GM18520 (cell line): ENCODE measurements at regions not wholly inside any gene's neighbourhood (a gene's known extent, or its start where the extent isn't known, plus 50 kb on each side); places are given as distances from the start of the nearest gene placed in this dataset.

Experiments used
- ATAC-seq: cut with Tn5 transposase; IDR thresholded peaks from one replicate; pipeline ENCODE4 v1.9.1; 2021; ENCODE audit not compliant: unreplicated experiment

DNA sequence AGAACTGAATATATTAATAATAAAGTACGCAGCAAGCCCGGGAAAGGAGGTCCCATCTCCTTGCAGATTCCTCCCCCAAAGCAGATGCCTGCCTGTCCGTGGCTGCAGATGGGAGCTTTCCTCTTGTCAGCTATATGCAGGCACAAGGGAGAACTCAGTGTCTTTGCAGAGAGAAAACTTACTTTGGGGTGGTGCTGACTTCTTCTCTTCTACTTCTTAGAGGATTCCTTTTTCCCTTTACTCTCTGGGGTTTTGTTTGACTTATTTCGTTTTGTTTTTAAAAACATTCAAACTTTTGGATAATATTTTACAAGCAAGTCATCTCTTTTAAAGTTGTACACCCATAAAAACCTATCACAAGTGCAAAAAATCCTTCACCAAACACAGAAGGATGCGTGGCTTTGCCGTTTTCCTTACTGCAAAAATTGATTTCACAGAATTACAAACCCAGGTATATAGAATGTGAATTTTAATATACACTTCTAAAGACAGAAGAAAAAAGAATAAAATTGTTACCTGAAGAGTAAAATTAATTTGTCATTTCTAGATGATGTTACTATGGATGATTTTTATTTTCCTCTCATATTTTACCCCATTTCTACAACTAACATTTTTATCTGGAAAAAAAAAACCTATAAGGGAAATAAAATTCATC is 65.3 kb upstream of the IGF1R start:
- no peak for ATAC-seq

DNA sequence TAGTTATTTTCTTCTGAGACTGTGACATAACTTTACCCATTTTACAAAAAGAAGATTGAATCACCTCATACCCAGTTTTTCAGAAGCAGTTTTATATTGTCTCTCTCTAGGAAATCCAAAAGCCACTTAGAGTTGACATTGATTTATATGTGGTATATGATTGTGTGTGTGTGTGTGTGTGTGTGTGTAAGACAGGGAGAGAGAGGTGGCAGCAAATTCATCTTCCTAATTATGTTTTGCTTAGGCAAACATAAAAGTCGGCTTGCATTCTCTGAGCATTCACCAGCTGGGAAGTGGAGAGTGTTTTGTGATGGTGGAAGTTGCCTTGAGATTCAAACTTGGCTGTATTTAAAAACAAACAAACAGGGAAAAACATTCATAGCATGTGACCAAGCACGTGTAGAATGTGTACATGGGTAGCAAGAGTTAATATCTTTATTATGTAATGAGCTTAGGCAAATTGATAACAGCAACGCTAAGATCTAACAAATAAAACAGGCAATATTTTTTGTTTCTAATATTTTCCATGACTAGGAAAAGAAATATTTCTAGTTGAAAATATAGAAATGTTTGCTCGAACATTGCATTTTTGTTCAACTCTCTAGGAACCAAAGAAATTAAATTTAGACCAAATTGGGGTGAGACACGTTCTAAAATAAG is 64.4 kb upstream of the IGF1R start:
- ATAC-seq, result no peak

DNA sequence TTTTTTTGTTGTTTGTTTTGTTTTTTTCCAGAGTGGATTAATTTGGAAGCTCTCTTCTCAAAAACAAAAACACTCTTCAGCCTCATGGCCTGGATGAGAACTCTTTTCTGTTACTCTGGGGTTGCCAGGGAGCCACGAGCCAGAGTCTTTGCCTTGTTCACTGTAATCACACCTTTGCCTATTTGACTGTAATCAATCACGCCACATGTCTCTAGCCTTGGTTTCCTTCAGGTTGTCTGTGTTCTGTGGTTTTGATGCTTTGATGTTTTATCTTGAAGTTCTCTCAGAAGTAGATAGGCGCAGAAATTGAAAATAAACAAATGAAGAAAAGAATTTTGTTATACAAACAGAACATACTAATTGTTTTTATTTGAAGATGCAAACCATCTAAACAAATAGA is 62.3 kb upstream of the IGF1R start:
- ATAC-seq, result no peak

DNA sequence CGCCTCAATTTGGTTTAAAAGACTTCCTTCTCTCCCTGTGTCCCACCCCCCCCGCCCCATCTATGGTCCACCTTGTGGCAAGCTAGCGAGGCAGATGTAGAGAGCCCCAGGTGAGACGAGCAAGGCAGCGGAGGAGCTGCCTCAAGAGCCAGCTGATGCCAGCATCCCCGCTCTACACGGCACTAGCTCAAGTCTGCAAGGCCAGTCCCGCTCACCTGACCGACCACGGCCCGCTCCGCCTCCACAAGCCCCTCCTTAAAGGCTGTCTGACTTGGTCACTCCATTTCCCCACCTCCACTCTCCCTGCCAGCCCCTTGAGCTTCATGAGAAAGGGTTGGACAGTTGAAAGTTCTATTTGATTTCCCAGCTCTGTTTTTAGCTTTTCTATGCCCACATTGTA is 56.2 kb upstream of the IGF1R start:
- no peak for ATAC-seq

DNA sequence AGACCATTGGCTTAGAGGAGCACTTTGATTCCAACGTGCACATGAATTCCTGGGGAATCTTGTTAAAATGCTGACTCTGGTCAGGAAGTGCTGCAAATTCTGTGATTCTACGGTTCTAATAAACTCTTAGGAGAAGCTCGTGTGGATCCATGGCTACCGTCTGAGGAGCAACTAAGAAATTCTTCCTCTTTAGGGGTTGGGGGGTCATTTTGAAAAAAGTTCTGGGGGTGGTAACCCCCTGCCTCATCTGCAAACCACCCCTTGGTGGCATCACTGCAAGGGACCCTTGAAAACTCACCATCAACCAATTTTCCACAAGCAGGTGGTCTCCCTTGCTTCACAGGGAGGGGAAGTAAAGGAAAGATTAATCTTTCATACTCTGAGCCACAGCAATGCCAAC is 52.2 kb upstream of the IGF1R start:
- ATAC-seq, result no peak

DNA sequence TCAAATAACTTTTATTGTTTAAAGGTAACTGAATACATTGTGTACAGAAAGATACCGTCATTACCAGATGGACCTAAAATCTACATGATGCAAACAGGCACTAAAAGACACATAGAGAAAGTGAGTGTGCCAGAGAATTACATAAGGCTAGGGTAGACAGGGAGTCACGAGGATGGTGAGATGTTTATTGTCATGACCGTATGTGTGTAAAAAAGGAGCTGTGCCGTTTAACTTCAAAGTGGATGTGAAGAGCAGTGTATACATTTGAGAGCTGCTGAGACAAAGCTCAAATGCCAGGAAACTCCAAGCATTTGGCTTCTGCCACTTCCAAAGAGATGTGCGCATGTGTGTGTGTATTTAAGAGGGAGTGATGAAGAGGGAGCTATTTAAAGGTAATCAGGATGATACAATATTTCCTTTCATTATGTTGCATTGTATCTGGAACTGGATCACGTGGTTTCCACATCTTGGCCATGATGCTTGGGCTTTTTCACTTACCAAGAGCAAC is 51.4 kb upstream of the IGF1R start:
- ATAC-seq, result no peak

DNA sequence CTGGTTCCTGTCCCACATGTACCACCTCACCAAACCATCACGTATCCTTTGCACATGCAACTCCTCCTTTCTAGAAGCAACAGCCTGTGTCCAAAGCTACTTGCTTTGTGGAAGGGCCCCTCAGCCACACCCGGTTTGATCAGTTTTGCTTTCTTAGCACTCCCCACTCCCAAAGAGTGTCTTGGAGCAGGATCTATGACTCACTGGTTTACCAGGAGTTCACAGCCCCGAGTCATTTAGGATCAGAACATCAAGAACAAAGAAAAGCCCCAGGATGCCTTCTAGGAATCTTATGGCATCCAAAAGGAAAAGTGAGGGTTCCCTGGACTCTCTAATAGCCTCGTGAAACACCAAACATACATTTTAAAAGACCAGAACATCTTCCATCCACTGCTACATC is 50.7 kb upstream of the IGF1R start:
- no peak for ATAC-seq
